Keratinocyte (primary cell): ENCODE measurements at regions not wholly inside any gene's neighbourhood (a gene's known extent, or its start where the extent isn't known, plus 50 kb on each side); places are given as distances from the start of the nearest gene placed in this dataset.

ENCODE experiments used
- EZH2 ChIP-seq: IDR thresholded peaks from one replicate; pipeline ENCODE4 v1.6.1; 2012; ENCODE audit warnings: inconsistent platforms, mild to moderate bottlenecking, low read length, moderate library complexity
- TF ChIP-seq, protein P1 (sequence below), 3 experiments: IDR thresholded peaks in 1 of 3; conservative IDR thresholded peaks in 1 of 3; optimal IDR thresholded peaks in 1 of 3; 2 replicates in 2 of 3; 3 replicates in 1 of 3; pipeline versions ENCODE3 to v1.5.1; 2011; ENCODE audit warnings: low read length in 3 of 3, mild to moderate bottlenecking in 3 of 3, moderate library complexity in 2 of 3, control low read depth in 1 of 3, inconsistent platforms in 1 of 3; ENCODE audit not compliant: insufficient read depth in 2 of 3; ENCODE audit errors: extremely low read depth in 1 of 3

DNA sequence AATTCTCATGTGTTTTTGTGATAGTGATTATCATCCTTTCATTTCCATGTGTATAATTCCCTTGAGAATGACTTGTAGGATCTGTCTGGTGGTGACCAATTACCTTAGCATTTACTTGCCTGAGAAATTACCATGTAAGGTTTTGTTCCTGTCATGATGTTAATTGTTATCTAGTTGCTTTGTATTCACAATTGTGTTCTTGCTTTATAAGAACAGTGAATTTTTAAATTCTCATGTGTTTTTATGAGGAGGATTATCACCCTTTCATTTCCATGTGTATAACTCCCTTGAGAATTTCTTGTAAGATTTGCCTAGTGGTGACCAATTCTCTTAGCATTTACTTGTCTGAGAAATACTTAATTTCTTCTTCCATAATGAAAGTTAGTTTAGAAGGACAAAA lies 758.2 kb upstream of the NDST4 start:
- TF ChIP-seq, protein P1, sequence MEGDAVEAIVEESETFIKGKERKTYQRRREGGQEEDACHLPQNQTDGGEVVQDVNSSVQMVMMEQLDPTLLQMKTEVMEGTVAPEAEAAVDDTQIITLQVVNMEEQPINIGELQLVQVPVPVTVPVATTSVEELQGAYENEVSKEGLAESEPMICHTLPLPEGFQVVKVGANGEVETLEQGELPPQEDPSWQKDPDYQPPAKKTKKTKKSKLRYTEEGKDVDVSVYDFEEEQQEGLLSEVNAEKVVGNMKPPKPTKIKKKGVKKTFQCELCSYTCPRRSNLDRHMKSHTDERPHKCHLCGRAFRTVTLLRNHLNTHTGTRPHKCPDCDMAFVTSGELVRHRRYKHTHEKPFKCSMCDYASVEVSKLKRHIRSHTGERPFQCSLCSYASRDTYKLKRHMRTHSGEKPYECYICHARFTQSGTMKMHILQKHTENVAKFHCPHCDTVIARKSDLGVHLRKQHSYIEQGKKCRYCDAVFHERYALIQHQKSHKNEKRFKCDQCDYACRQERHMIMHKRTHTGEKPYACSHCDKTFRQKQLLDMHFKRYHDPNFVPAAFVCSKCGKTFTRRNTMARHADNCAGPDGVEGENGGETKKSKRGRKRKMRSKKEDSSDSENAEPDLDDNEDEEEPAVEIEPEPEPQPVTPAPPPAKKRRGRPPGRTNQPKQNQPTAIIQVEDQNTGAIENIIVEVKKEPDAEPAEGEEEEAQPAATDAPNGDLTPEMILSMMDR (optimal IDR thresholded peaks at IDR 0.05 in 1 of 3, IDR thresholded peaks at IDR 0.05 in 1 of 3, conservative IDR thresholded peaks at IDR 0.05 in 1 of 3; ENCODE audit: extremely low read depth in 1 of 3, insufficient read depth in 2 of 3, low read length in 3 of 3), result no peak
- no peak for TF ChIP-seq EZH2
